HepG2 (cell line): ENCODE measurements at regions not wholly inside any gene's neighbourhood (a gene's known extent, or its start where the extent isn't known, plus 50 kb on each side); places are given as distances from the start of the nearest gene placed in this dataset.

Experiments used
- CEBPB ChIP-seq: IDR thresholded peaks from 2 replicates; pipeline ENCODE4 v1.6.1; 2011; ENCODE audit warnings: low read depth, low read length, improper control_type of control experiment, borderline replicate concordance
- CREB1 ChIP-seq, 2 experiments: fragments of 450-650 bp in 1 of 2; IDR thresholded peaks; 2 replicates each; pipeline ENCODE4 v1.6.1; 2016 to 2017; ENCODE audit warnings: control low read depth in 1 of 2, mild to moderate bottlenecking in 1 of 2, missing compliant biosample characterization in 1 of 2, missing genetic modification characterization in 1 of 2
- MAFF ChIP-seq: IDR thresholded peaks from 2 replicates; pipeline ENCODE4 v1.6.1; 2011; ENCODE audit warnings: low read depth, low read length, improper control_type of control experiment
- MAFK ChIP-seq, 2 experiments: IDR thresholded peaks in 1 of 2; conservative IDR thresholded peaks in 1 of 2; 2 replicates each; pipeline ENCODE4 v1.6.1; 2011; ENCODE audit warnings: improper control_type of control experiment in 2 of 2, low read length in 2 of 2
- MYC ChIP-seq: sonication (generic); formaldehyde crosslinking; IDR thresholded peaks from 2 replicates; pipeline ENCODE4 v1.9.0; 2021; ENCODE audit warnings: missing genetic modification reagents, borderline replicate concordance
- SETDB1 ChIP-seq: sonication (generic); formaldehyde crosslinking; IDR thresholded peaks from 2 replicates; pipeline ENCODE4 v1.5.1; 2020; ENCODE audit warnings: missing genetic modification reagents, mild to moderate bottlenecking, borderline replicate concordance
- SMARCE1 ChIP-seq: fragments of 450-650 bp; IDR thresholded peaks from 2 replicates; pipeline ENCODE4 v1.6.1; 2017; ENCODE audit warnings: borderline replicate concordance
- ZFY ChIP-seq: sonication (generic); formaldehyde crosslinking; IDR thresholded peaks from 2 replicates; pipeline ENCODE4 v1.4.0; 2020; ENCODE audit warnings: missing genetic modification reagents
- ZNF484 ChIP-seq: sonication (generic); formaldehyde crosslinking; IDR thresholded peaks from 2 replicates; pipeline ENCODE4 v1.5.1; 2020; ENCODE audit warnings: mild to moderate bottlenecking, low read depth, missing genetic modification reagents, borderline replicate concordance
- ZSCAN9 ChIP-seq: IDR thresholded peaks from 2 replicates; pipeline ENCODE4 v1.6.1; 2016; ENCODE audit warnings: borderline replicate concordance
- TF ChIP-seq, protein P1 (sequence below): sonication (generic); formaldehyde crosslinking; IDR thresholded peaks from 2 replicates; pipeline ENCODE4 v1.4.0; 2020; ENCODE audit warnings: missing genetic modification reagents
- TF ChIP-seq, protein P2 (sequence below): sonication (generic); formaldehyde crosslinking; IDR thresholded peaks from 2 replicates; pipeline ENCODE4 v1.9.0; 2022; ENCODE audit warnings: low read depth, missing genetic modification reagents
- TF ChIP-seq, protein P3 (sequence below): IDR thresholded peaks from 2 replicates; pipeline ENCODE4 v1.6.1; 2016

DNA sequence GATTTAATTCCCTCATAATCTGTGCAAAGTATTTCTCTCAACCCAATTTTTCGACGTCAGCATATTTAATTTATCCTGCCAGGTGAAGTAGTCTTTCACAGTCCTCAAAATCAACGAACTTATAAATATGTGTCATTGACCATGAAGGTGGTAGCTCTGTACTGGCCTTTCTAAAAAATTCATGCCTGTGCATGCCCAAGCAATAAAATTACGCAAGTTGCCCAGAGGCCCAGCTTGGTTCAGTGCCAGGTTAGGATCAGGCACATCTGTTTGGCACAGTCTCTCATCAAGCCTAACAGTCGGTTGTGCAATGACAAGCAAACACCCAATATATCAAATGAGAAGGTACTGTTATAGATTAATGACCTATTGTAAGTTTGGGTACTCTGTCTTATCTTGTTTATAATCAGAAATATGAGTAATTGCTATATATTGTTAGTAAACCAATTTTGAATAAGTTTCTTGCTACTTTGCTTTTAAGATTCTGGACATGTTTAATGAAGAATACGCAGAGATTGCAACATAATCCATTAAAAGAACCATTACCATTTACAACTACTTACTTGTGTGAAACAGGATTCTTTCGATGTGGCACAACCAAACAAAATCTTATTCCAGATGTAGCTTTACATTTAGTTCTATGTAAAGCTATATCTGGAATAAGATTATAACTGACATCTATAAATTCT, 159.0 kb upstream of the IL12A start (continued):
- TF ChIP-seq MAFK (conservative IDR thresholded peaks at IDR 0.05 in 1 of 2, IDR thresholded peaks at IDR 0.05 in 1 of 2; ENCODE audit: low read length in 2 of 2) = peak; percentile 75 to 89
- TF ChIP-seq SETDB1 (CRISPR knock-in tag) = no peak
- TF ChIP-seq ZNF484 (CRISPR knock-in tag) = no peak
- TF ChIP-seq, protein P1, sequence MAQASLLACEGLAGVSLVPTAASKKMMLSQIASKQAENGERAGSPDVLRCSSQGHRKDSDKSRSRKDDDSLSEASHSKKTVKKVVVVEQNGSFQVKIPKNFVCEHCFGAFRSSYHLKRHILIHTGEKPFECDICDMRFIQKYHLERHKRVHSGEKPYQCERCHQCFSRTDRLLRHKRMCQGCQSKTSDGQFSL = no peak
- no peak for TF ChIP-seq ZFY
- TF ChIP-seq MYC (CRISPR knock-in tag) = no peak
- TF ChIP-seq, protein P2, sequence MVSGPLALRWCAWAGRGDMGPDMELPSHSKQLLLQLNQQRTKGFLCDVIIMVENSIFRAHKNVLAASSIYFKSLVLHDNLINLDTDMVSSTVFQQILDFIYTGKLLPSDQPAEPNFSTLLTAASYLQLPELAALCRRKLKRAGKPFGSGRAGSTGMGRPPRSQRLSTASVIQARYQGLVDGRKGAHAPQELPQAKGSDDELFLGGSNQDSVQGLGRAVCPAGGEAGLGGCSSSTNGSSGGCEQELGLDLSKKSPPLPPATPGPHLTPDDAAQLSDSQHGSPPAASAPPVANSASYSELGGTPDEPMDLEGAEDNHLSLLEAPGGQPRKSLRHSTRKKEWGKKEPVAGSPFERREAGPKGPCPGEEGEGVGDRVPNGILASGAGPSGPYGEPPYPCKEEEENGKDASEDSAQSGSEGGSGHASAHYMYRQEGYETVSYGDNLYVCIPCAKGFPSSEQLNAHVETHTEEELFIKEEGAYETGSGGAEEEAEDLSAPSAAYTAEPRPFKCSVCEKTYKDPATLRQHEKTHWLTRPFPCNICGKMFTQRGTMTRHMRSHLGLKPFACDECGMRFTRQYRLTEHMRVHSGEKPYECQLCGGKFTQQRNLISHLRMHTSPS (CRISPR knock-in tag) = no peak
- TF ChIP-seq, protein P3, sequence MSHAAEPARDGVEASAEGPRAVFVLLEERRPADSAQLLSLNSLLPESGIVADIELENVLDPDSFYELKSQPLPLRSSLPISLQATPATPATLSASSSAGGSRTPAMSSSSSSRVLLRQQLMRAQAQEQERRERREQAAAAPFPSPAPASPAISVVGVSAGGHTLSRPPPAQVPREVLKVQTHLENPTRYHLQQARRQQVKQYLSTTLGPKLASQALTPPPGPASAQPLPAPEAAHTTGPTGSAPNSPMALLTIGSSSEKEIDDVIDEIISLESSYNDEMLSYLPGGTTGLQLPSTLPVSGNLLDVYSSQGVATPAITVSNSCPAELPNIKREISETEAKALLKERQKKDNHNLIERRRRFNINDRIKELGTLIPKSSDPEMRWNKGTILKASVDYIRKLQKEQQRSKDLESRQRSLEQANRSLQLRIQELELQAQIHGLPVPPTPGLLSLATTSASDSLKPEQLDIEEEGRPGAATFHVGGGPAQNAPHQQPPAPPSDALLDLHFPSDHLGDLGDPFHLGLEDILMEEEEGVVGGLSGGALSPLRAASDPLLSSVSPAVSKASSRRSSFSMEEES (CRISPR knock-in tag) = no peak
- no peak for TF ChIP-seq CREB1 (IDR thresholded peaks at IDR 0.05)
- no peak for TF ChIP-seq CREB1 (CRISPR knock-in tag; IDR thresholded peaks at IDR 0.05)
- peak; percentile 43 for TF ChIP-seq CEBPB
- peak; percentile 77 for TF ChIP-seq MAFF
- no peak for TF ChIP-seq SMARCE1
- TF ChIP-seq ZSCAN9 (CRISPR knock-in tag) = no peak
- TF ChIP-seq, all 625 proteins: peak for 4
